OCI-LY7 (cell line): ENCODE measurements at regions not wholly inside any gene's neighbourhood (a gene's known extent, or its start where the extent isn't known, plus 50 kb on each side); places are given as distances from the start of the nearest gene placed in this dataset.

Experiments used
- BruUV-seq: library from RNA; stranded (reverse); fragments of 400-500 nt; replicated peaks from 2 replicates; lab custom pipeline; 2021; lab: Mats Ljungman, UMichigan
- CTCF ChIA-PET: fragments of 300-600 bp; sonication (Branson Sonifier 250); formaldehyde crosslinking; loops from one replicate; lab custom pipeline; 2022; ENCODE audit warnings: antibody characterized with exemption; ENCODE audit not compliant: unreplicated experiment; lab: Charles Lee
- POLR2A ChIA-PET: fragments of 300-600 bp; sonication (Branson Sonifier 250); formaldehyde crosslinking; loops from one replicate; lab custom pipeline; 2022; ENCODE audit warnings: antibody characterized with exemption; lab: Charles Lee
- DNase-seq: peaks from one replicate; pipeline ENCODE4 v3.0.0-alpha.2; 2015; ENCODE audit warnings: low spot score
- H2AFZ ChIP-seq: fragments of 200-600 bp; sonication (generic), shearing (Covaris generic); 2 replicates; pipeline ENCODE4 v1.6.1; 2014; ENCODE audit warnings: mild to moderate bottlenecking, antibody characterized with exemption, low read length, moderate library complexity
- H3K27ac ChIP-seq: fragments of 200-600 bp; sonication (generic); 2 replicates; pipeline ENCODE4 v1.5.1; 2014; ENCODE audit warnings: mixed run types, low read depth, mild to moderate bottlenecking, moderate library complexity, low read length, inconsistent platforms; ENCODE audit not compliant: poor library complexity, severe bottlenecking
- H3K36me3 ChIP-seq: fragments of 200-600 bp; sonication (generic); 2 replicates; pipeline ENCODE4 v1.6.1; 2014; ENCODE audit warnings: mild to moderate bottlenecking, antibody characterized with exemption, low read length, moderate library complexity, mixed read lengths; ENCODE audit not compliant: insufficient read depth
- H3K4me1 ChIP-seq: fragments of 200-600 bp; sonication (generic); 2 replicates; pipeline ENCODE4 v1.5.1; 2014; ENCODE audit warnings: mild to moderate bottlenecking, low read length; ENCODE audit not compliant: insufficient read depth, poor library complexity, severe bottlenecking
- H3K4me2 ChIP-seq: fragments of 200-600 bp; sonication (generic); 2 replicates; pipeline ENCODE4 v1.6.1; 2014; ENCODE audit warnings: mild to moderate bottlenecking, low read length
- H3K4me3 ChIP-seq: fragments of 200-600 bp; sonication (generic); 2 replicates; pipeline ENCODE4 v1.5.1; 2014; ENCODE audit warnings: mild to moderate bottlenecking, low read depth, low read length; ENCODE audit not compliant: poor library complexity, severe bottlenecking
- H3K79me2 ChIP-seq: fragments of 200-600 bp; sonication (generic); 2 replicates; pipeline ENCODE4 v1.6.1; 2016; ENCODE audit warnings: low read depth, mild to moderate bottlenecking, low read length, moderate library complexity, mixed read lengths; ENCODE audit not compliant: insufficient read depth
- H3K9me2 ChIP-seq: fragments of 200-600 bp; sonication (generic); 2 replicates; pipeline ENCODE4 v1.6.1; 2016; ENCODE audit warnings: mild to moderate bottlenecking, low read length, mixed read lengths; ENCODE audit not compliant: insufficient read depth
- H3K9me3 ChIP-seq: fragments of 200-600 bp; sonication (generic); 2 replicates; pipeline ENCODE4 v1.6.1; 2014; ENCODE audit warnings: mild to moderate bottlenecking, mixed run types, low read length, mixed read lengths
- H4K20me1 ChIP-seq: fragments of 200-600 bp; sonication (generic); 2 replicates; pipeline ENCODE4 v1.6.1; 2014; ENCODE audit warnings: mild to moderate bottlenecking, antibody characterized with exemption, low read length, moderate library complexity, mixed read lengths; ENCODE audit not compliant: insufficient read depth
- CTCF ChIP-seq: fragments of 200-600 bp; sonication (generic); conservative IDR thresholded peaks from 2 replicates; pipeline ENCODE4 v1.5.1; 2014; ENCODE audit warnings: mild to moderate bottlenecking, antibody characterized with exemption, low read length, moderate library complexity, mixed read lengths
- EZH2phosphoT487 ChIP-seq: fragments of 200-600 bp; sonication (generic); IDR thresholded peaks from 2 replicates; pipeline ENCODE4 v1.6.1; 2018; ENCODE audit warnings: low read depth, borderline replicate concordance, mild to moderate bottlenecking, mixed run types, antibody characterized with exemption, low read length, moderate library complexity, mixed read lengths
- intact Hi-C: fragments of 100-400 bp; cut with micrococcal nuclease; formaldehyde crosslinking; loops from one replicate; pipeline ENCODE4 v1.10.0; 2022; ENCODE audit not compliant: unreplicated experiment

DNA sequence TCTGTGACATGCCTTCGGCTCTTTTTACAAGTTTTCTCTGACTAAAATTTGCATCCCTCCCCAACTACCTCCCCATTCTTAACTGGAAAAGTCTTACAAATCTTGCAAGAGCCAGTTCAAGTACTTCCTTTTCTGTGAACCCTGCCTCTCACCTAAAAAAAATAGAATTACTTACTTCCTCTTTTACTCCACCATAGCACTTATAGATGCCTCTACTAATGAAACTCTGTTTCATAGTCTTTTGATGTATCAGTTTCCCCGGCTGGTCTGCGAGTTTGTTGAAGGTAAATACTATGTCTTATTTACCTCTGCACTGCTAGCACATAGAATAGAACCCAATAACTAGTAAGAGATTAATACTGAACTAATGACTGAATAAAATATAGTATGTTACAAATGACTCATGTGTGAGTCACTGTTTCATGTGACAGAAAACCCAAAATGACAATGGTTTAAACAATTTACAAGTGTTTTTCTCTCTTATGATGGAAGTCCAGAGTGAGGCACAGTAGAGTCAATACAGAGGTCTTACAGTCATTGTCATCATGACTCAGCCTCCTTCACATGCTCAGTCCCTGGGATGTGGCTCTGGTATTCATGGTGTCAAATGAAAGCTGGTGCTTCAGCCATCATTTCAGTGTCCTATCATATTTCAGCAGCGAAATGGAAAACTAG is 393.5 kb downstream of the RSL24D1 start:
- Histone ChIP-seq H3K36me3 (no peaks in the 10 kb centered on the region), H4K20me1 (no peaks in the 10 kb centered on the region), H2AFZ (no peak overlapping the region), H3K4me1 (peaks cover 3% of the 10 kb centered on the region), H3K79me2 (no peaks in the 10 kb centered on the region), H3K9me2 (no peaks in the 10 kb centered on the region; the same call in 1 of the 2 replicates), H3K9me3 (no peaks in the 10 kb centered on the region), H3K4me3 (no peak overlapping the region), H3K27ac (no peak overlapping the region), H3K4me2 (0 out of 2 replicates have a peak overlapping the region, but pooled peaks have one; percentile 4)
- DNase-seq = peak; percentile 9
- intact Hi-C loops = no loop called here
- ChIA-PET CTCF (no interaction called here), POLR2A (interaction anchor here (0.6 to 0.7 kb wide), 2 partner anchors 10 to 659 kb away, joined by 3 read pairs; no protein-coding TSS in a partner anchor)
- TF ChIP-seq EZH2phosphoT487 (no peak), CTCF (no peak)
- BruUV-seq = no TSS peak

DNA sequence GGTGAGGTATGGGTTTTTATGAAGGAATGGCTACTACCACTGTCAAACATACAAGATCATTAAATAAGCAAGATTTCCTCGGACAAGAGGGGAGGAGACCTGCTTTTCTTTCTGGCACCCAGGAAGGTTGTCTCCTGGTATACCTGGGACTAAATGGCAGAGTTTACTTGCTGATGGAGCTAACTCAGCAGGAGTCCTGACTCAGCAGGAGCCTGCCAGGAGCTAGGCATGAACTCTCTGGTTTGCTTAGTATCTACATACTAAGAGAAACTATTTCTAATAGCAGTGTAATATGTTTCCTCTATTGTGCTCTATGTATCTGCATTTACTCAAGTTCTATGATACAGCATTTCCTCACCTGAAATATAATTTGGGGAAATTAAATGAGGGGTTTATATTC is 404.2 kb downstream of the RSL24D1 start:
- intact Hi-C loops = no loop called here
- DNase-seq = no peak

More for the DNA sequence above, 404.2 kb downstream of the RSL24D1 start:
- TF ChIP-seq CTCF (no peak), EZH2phosphoT487 (no peak)
- no peak overlapping the region for H2AFZ ChIP-seq
- H3K4me3 ChIP-seq = no peak overlapping the region
- H3K27ac ChIP-seq = no peak overlapping the region
- H3K9me2 ChIP-seq = no peaks in the 10 kb centered on the region
- ChIA-PET POLR2A (no interaction called here), CTCF (no interaction called here)
- H4K20me1 ChIP-seq = no peaks in the 10 kb centered on the region
- H3K79me2 ChIP-seq = no peaks in the 10 kb centered on the region
- no peaks in the 10 kb centered on the region for H3K4me1 ChIP-seq
- H3K36me3 ChIP-seq = no peaks in the 10 kb centered on the region
- BruUV-seq = no TSS peak
- no peaks in the 10 kb centered on the region for H3K9me3 ChIP-seq
- no peak overlapping the region for H3K4me2 ChIP-seq
